Hepatocyte (in vitro differentiated cells): ENCODE measurements at regions not wholly inside any gene's neighbourhood (a gene's known extent, or its start where the extent isn't known, plus 50 kb on each side); places are given as distances from the start of the nearest gene placed in this dataset.
"Not testable (repeated sequence)": the region's sequence is repeated elsewhere in the genome, so short reads cannot be mapped to it uniquely, and the experiment has no call there.

Experiments
- DNase-seq: peaks from one replicate; pipeline ENCODE4 v3.0.0-alpha.2; 2016; ENCODE audit warnings: low spot score
- H2AFZ ChIP-seq: fragments of 200-600 bp; sonication (generic); 2 replicates; pipeline ENCODE4 v1.6.0; 2016; ENCODE audit warnings: antibody characterized with exemption, mild to moderate bottlenecking
- H3K27ac ChIP-seq: fragments of 200-600 bp; sonication (generic); 2 replicates; pipeline ENCODE4 v1.5.1; 2016; ENCODE audit warnings: mild to moderate bottlenecking
- H3K27me3 ChIP-seq: fragments of 200-600 bp; sonication (generic); 2 replicates; pipeline ENCODE4 v1.6.1; 2016
- H3K36me3 ChIP-seq: fragments of 200-600 bp; sonication (generic); replicated peaks from 2 replicates; pipeline ENCODE4 v1.5.1; 2016; ENCODE audit warnings: low read depth; ENCODE audit not compliant: insufficient read depth
- H3K4me1 ChIP-seq: fragments of 200-600 bp; sonication (generic); 2 replicates; pipeline ENCODE4 v1.5.1; 2016; ENCODE audit warnings: mild to moderate bottlenecking, moderate library complexity; ENCODE audit not compliant: insufficient read depth
- H3K4me2 ChIP-seq: fragments of 200-600 bp; sonication (generic); 2 replicates; pipeline ENCODE4 v1.6.0; 2016
- H3K4me3 ChIP-seq: fragments of 200-600 bp; sonication (generic); 2 replicates; pipeline ENCODE4 v1.5.1; 2016; ENCODE audit warnings: mild to moderate bottlenecking
- H3K79me2 ChIP-seq: fragments of 200-600 bp; sonication (generic); 2 replicates; pipeline ENCODE4 v1.6.0; 2017; ENCODE audit warnings: mild to moderate bottlenecking
- H3K9me2 ChIP-seq: fragments of 200-600 bp; sonication (generic); replicated peaks from 2 replicates; pipeline ENCODE4 v1.6.0; 2017; ENCODE audit warnings: mild to moderate bottlenecking; ENCODE audit not compliant: insufficient read depth
- H3K9me3 ChIP-seq: fragments of 200-600 bp; sonication (generic); 2 replicates; pipeline ENCODE4 v1.5.1; 2016; ENCODE audit warnings: low read depth, mild to moderate bottlenecking
- H4K20me1 ChIP-seq: fragments of 200-600 bp; sonication (generic); 2 replicates; pipeline ENCODE4 v1.6.0; 2016; ENCODE audit warnings: mild to moderate bottlenecking; ENCODE audit not compliant: insufficient read depth, poor library complexity, severe bottlenecking
- EZH2 ChIP-seq: fragments of 200-600 bp; sonication (generic); IDR thresholded peaks from 2 replicates; pipeline ENCODE4 v1.6.1; 2016; ENCODE audit warnings: antibody characterized with exemption, mild to moderate bottlenecking, borderline replicate concordance
- EZH2phosphoT487 ChIP-seq: fragments of 200-600 bp; sonication (generic); IDR thresholded peaks from one replicate; pipeline ENCODE4 v1.6.1; 2018; ENCODE audit warnings: antibody characterized with exemption, mild to moderate bottlenecking, low read depth, moderate library complexity; ENCODE audit not compliant: unreplicated experiment, severe bottlenecking
- WGBS: methylation state at CpG from one replicate; pipeline ENCODE4 v1.1.6; 2016; ENCODE audit warnings: low lambda C conversion rate; ENCODE audit errors: missing lambda C conversion rate; 5-methylcytosine and 5-hydroxymethylcytosine counted together
- TF ChIP-seq, protein P1 (sequence below): fragments of 200-600 bp; sonication (generic); IDR thresholded peaks from 2 replicates; pipeline ENCODE4 v1.5.1; 2016; ENCODE audit warnings: antibody characterized with exemption, mild to moderate bottlenecking; ENCODE audit not compliant: poor library complexity

- H3K9me3 ChIP-seq = no peaks in the 10 kb centered on the region
- H4K20me1 ChIP-seq = no peaks in the 10 kb centered on the region
- no peak overlapping the region for H3K27ac ChIP-seq
- TF ChIP-seq, protein P1, sequence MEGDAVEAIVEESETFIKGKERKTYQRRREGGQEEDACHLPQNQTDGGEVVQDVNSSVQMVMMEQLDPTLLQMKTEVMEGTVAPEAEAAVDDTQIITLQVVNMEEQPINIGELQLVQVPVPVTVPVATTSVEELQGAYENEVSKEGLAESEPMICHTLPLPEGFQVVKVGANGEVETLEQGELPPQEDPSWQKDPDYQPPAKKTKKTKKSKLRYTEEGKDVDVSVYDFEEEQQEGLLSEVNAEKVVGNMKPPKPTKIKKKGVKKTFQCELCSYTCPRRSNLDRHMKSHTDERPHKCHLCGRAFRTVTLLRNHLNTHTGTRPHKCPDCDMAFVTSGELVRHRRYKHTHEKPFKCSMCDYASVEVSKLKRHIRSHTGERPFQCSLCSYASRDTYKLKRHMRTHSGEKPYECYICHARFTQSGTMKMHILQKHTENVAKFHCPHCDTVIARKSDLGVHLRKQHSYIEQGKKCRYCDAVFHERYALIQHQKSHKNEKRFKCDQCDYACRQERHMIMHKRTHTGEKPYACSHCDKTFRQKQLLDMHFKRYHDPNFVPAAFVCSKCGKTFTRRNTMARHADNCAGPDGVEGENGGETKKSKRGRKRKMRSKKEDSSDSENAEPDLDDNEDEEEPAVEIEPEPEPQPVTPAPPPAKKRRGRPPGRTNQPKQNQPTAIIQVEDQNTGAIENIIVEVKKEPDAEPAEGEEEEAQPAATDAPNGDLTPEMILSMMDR = no peak
- no peak for TF ChIP-seq EZH2
- no peak for TF ChIP-seq EZH2phosphoT487
- no peak overlapping the region for H3K4me3 ChIP-seq
- WGBS = 78% methylated on average over 3 of the region's 3 CpGs
- no peaks in the 10 kb centered on the region for H3K79me2 ChIP-seq
- H3K27me3 ChIP-seq = no peaks in the 10 kb centered on the region
- no peak for DNase-seq
- H3K4me2 ChIP-seq = no peak overlapping the region
- H3K4me1 ChIP-seq = no peaks in the 10 kb centered on the region
- no peaks in the 10 kb centered on the region for H3K9me2 ChIP-seq
- no peaks in the 10 kb centered on the region for H3K36me3 ChIP-seq
- H2AFZ ChIP-seq = no peak overlapping the region
These were observed 423.6 kb downstream of the PRDM9 start for GRCh38 chr5:23930985-23931384.

- not testable (repeated sequence) for DNase-seq, H3K9me2 ChIP-seq, H3K4me2 ChIP-seq, H4K20me1 ChIP-seq, H3K79me2 ChIP-seq, H3K27me3 ChIP-seq, H3K4me1 ChIP-seq, H3K4me3 ChIP-seq, H3K27ac ChIP-seq, H3K36me3 ChIP-seq, H3K9me3 ChIP-seq, H2AFZ ChIP-seq
- 97% methylated on average over 38 of the region's 47 CpGs for WGBS
These were observed 444.0 kb downstream of the PRDM9 start for GRCh38 chr5:23951261-23951928.

DNA sequence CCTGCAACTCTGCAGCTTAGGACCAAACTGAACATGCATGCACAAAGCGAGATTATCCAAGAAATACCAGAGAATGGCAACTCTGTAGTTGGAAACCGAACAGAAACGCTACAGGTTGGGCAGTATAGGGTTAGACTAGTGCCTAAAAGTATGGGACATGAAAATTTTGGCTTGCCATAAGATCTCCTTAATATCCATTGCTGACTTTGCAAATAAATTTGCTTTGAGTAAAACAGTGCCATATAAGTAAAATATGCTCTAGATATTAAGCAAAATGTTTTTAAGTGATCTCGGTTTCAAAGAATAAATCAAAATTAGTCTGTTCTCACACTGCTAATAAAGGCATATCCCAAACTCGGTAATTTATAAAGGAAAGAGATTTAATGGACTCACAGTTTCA lies 456.0 kb downstream of the PRDM9 start:
- Histone ChIP-seq H3K27ac (no peak overlapping the region), H4K20me1 (no peaks in the 10 kb centered on the region), H3K36me3 (no peaks in the 10 kb centered on the region), H2AFZ (no peak overlapping the region), H3K4me1 (no peaks in the 10 kb centered on the region), H3K4me3 (no peak overlapping the region), H3K4me2 (no peak overlapping the region), H3K9me3 (no peaks in the 10 kb centered on the region), H3K27me3 (no peaks in the 10 kb centered on the region), H3K9me2 (no peaks in the 10 kb centered on the region), H3K79me2 (no peaks in the 10 kb centered on the region)
- DNase-seq = no peak
- 72% methylated on average over 5 of the region's 5 CpGs for WGBS
- TF ChIP-seq EZH2phosphoT487 (no peak), EZH2 (no peak)
- TF ChIP-seq, protein P1 = no peak

DNA sequence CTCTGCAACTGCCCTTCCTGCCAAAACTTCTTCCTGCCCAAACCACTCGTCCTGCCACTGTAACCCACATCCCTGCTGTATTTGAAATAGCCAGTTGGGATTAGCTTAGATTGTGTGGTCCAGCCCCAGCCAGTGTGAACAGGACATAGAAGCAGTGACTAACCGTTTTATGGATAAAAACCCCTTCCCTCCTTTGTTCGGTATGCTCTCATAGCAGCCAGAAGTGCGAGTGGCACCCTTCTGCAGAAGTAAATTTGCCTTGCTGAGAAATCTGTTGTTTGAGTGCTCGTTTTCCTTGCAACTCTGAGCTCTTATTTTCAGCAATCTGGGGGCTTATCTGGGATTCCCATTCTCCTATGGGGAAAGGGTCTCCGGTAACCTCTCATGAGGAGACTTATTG lies 470.0 kb downstream of the PRDM9 start:
- no peaks in the 10 kb centered on the region for H3K79me2 ChIP-seq
- 77% methylated on average over 6 of the region's 6 CpGs for WGBS
- no peaks in the 10 kb centered on the region for H3K9me3 ChIP-seq
- H3K9me2 ChIP-seq = no peaks in the 10 kb centered on the region
- H2AFZ ChIP-seq = no peak overlapping the region
- H4K20me1 ChIP-seq = no peaks in the 10 kb centered on the region
- no peaks in the 10 kb centered on the region for H3K36me3 ChIP-seq
- no peak for TF ChIP-seq EZH2
- H3K4me3 ChIP-seq = no peak overlapping the region
- no peak overlapping the region for H3K27ac ChIP-seq
- no peaks in the 10 kb centered on the region for H3K4me1 ChIP-seq
- no peak for DNase-seq
- no peak overlapping the region for H3K4me2 ChIP-seq
- H3K27me3 ChIP-seq = no peaks in the 10 kb centered on the region
